Panc1 (cell line): ENCODE measurements at regions not wholly inside any gene's neighbourhood (a gene's known extent, or its start where the extent isn't known, plus 50 kb on each side); places are given as distances from the start of the nearest gene placed in this dataset.
"Not testable (repeated sequence)": the region's sequence is repeated elsewhere in the genome, so short reads cannot be mapped to it uniquely, and the experiment has no call there.

Experiments used
- ATAC-seq: fragments of 200-7000 bp; cut with Tn5 transposase; 2 replicates; pipeline ENCODE4 v1.9.1; 2020; ENCODE audit warnings: mild to moderate bottlenecking, moderate library complexity
- BruUV-seq: library from RNA; stranded (reverse); fragments of 400-500 nt; replicated peaks from 2 replicates; lab custom pipeline; 2021; lab: Mats Ljungman, UMichigan
- CTCF ChIA-PET: fragments of 300-600 bp; sonication (Branson Sonifier 250); formaldehyde crosslinking; loops from one replicate; lab custom pipeline; 2022; ENCODE audit warnings: antibody characterized with exemption; lab: Charles Lee
- POLR2A ChIA-PET: fragments of 300-600 bp; sonication (Branson Sonifier 250); formaldehyde crosslinking; loops from one replicate; lab custom pipeline; 2022; ENCODE audit warnings: antibody characterized with exemption; lab: Charles Lee
- DNase-seq: peaks from one replicate; pipeline ENCODE4 v3.0.0-alpha.2; 2010; ENCODE audit warnings: low read depth, low spot score
- H3K27ac ChIP-seq: 2 replicates; pipeline ENCODE4 v1.5.1; 2011; ENCODE audit warnings: mild to moderate bottlenecking, low read length, inconsistent platforms
- H3K27me3 ChIP-seq: fragments of 200-500 bp; sonication (Bioruptor generic); 2 replicates; pipeline ENCODE4 v1.6.0; 2014; ENCODE audit warnings: low read length, inconsistent platforms; ENCODE audit not compliant: control insufficient read depth, insufficient read depth
- H3K36me3 ChIP-seq: fragments of 200-500 bp; sonication (Bioruptor generic); 2 replicates; pipeline ENCODE4 v1.5.1; 2014; ENCODE audit warnings: inconsistent platforms, mild to moderate bottlenecking, low read length, moderate library complexity; ENCODE audit not compliant: control insufficient read depth, insufficient read depth
- H3K4me1 ChIP-seq: 2 replicates; pipeline ENCODE4 v1.5.1; 2011; ENCODE audit warnings: inconsistent platforms, mild to moderate bottlenecking, low read length, moderate library complexity; ENCODE audit not compliant: control insufficient read depth, insufficient read depth
- H3K4me3 ChIP-seq, 2 experiments: 2 replicates each; pipeline ENCODE4 v1.5.1; 2011 to 2012; ENCODE audit warnings: low read depth in 2 of 2, low read length in 2 of 2, mild to moderate bottlenecking in 2 of 2, inconsistent platforms in 1 of 2, moderate library complexity in 1 of 2
- H3K9me3 ChIP-seq: fragments of 200-500 bp; sonication (Bioruptor generic); 2 replicates; pipeline ENCODE4 v1.5.1; 2014; ENCODE audit warnings: low read depth, mild to moderate bottlenecking, inconsistent platforms, low read length, moderate library complexity; ENCODE audit not compliant: control insufficient read depth, insufficient read depth
- CTCF ChIP-seq: fragments of 450-650 bp; IDR thresholded peaks from 2 replicates; pipeline ENCODE4 v1.5.1; 2017; ENCODE audit warnings: mild to moderate bottlenecking
- POLR2AphosphoS5 ChIP-seq: IDR thresholded peaks from 2 replicates; pipeline ENCODE4 v1.6.1; 2012; ENCODE audit warnings: mild to moderate bottlenecking, low read depth, low read length, moderate library complexity
- REST ChIP-seq, 2 experiments: IDR thresholded peaks; 2 replicates each; pipeline ENCODE4 v1.6.1; 2011 to 2012; ENCODE audit warnings: low read depth in 2 of 2, control low read depth in 1 of 2, low read length in 1 of 2, mild to moderate bottlenecking in 1 of 2, moderate library complexity in 1 of 2; ENCODE audit not compliant: insufficient read depth in 1 of 2
- SIN3A ChIP-seq: IDR thresholded peaks from 2 replicates; pipeline ENCODE4 v1.6.1; 2012; ENCODE audit warnings: low read depth, mild to moderate bottlenecking, low read length, moderate library complexity, borderline replicate concordance; ENCODE audit not compliant: insufficient read depth
- TCF7L2 ChIP-seq: IDR thresholded peaks from 2 replicates; pipeline ENCODE4 v1.6.1; 2011; ENCODE audit warnings: mild to moderate bottlenecking, low read depth, low read length, inconsistent platforms
- in situ Hi-C: cut with HindIII; loops from 2 replicates; pipeline ENCODE4 v1.10.0; 2016; ENCODE audit warnings: low sequenced_read_pairs, low pct_unique_long_range_greater_than_20kb
- intact Hi-C: fragments of 100-400 bp; cut with micrococcal nuclease; formaldehyde crosslinking; loops from one replicate; pipeline ENCODE4 v1.10.0; 2022; ENCODE audit not compliant: unreplicated experiment

GRCh38 chr16:26464576-26465266 lies 602.0 kb upstream of the C16orf82 start:
- CTCF ChIA-PET, result no interaction called here

GRCh38 chr16:26474405-26474804 lies 592.3 kb upstream of the C16orf82 start:
- DNase-seq, POLR2A ChIA-PET, H3K36me3 ChIP-seq, CTCF ChIA-PET, H3K4me1 ChIP-seq, BruUV-seq, H3K9me3 ChIP-seq, in situ Hi-C loops, intact Hi-C loops, H3K27me3 ChIP-seq, H3K27ac ChIP-seq, ATAC-seq, H3K4me3 ChIP-seq: not testable (repeated sequence)

More at GRCh38 chr16:26464576-26465266, 602.0 kb upstream of the C16orf82 start:
- H3K36me3 ChIP-seq, result no peaks in the 10 kb centered on the region
- no peaks in the 10 kb centered on the region for H3K27me3 ChIP-seq
- no peak for ATAC-seq
- intact Hi-C loops, result no loop called here
- TF ChIP-seq SIN3A (no peak), POLR2AphosphoS5 (no peak), CTCF (no peak), REST (IDR thresholded peaks at IDR 0.05; ENCODE audit: insufficient read depth in 1 of 2, low read depth in 2 of 2, low read length in 1 of 2) (no peak), TCF7L2 (no peak)
- BruUV-seq, result no TSS peak
- POLR2A ChIA-PET, result no interaction called here
- no peaks in the 10 kb centered on the region for H3K4me1 ChIP-seq
- DNase-seq, result no peak
- H3K27ac ChIP-seq, result no peak overlapping the region
- no peaks in the 10 kb centered on the region for H3K9me3 ChIP-seq
- H3K4me3 ChIP-seq, result no peak overlapping the region
- in situ Hi-C loops, result no loop called here

GRCh38 chr16:26475596-26475995 lies 591.1 kb upstream of the C16orf82 start:
- H3K4me3 ChIP-seq, result no peak overlapping the region
- DNase-seq, result no peak
- in situ Hi-C loops (no loop called here), intact Hi-C loops (no loop called here)
- no peaks in the 10 kb centered on the region for H3K27me3 ChIP-seq
- no TSS peak for BruUV-seq
- TF ChIP-seq REST (IDR thresholded peaks at IDR 0.05; ENCODE audit: insufficient read depth in 1 of 2, low read depth in 2 of 2, low read length in 1 of 2), result no peak
- no peak for TF ChIP-seq POLR2AphosphoS5
- TF ChIP-seq SIN3A, result no peak
- TF ChIP-seq CTCF, result no peak
- TF ChIP-seq TCF7L2, result no peak
- no peak overlapping the region for H3K27ac ChIP-seq
- CTCF ChIA-PET, result no interaction called here
- H3K9me3 ChIP-seq, result no peaks in the 10 kb centered on the region
- no peaks in the 10 kb centered on the region for H3K4me1 ChIP-seq
- POLR2A ChIA-PET, result no interaction called here
- no peaks in the 10 kb centered on the region for H3K36me3 ChIP-seq
- no peak for ATAC-seq
